CD4-positive, alpha-beta T cell treated with Interleukin-1 beta for 1 hour (primary cell): ENCODE measurements at regions not wholly inside any gene's neighbourhood (a gene's known extent, or its start where the extent isn't known, plus 50 kb on each side); places are given as distances from the start of the nearest gene placed in this dataset.

Experiments used
- DNase-seq, 2 donors: peaks; one replicate each; pipeline ENCODE4 v3.0.0-alpha.2; 2020 to 2022

GRCh38 chr18:37619964-37620363 is 54.4 kb upstream of the CELF4 start:
- DNase-seq, result no peak

GRCh38 chr18:37617623-37618022 is 52.0 kb upstream of the CELF4 start:
- no peak for DNase-seq
